OCI-LY7 (cell line): ENCODE measurements at regions not wholly inside any gene's neighbourhood (a gene's known extent, or its start where the extent isn't known, plus 50 kb on each side); places are given as distances from the start of the nearest gene placed in this dataset.
"Not testable (repeated sequence)": the region's sequence is repeated elsewhere in the genome, so short reads cannot be mapped to it uniquely, and the experiment has no call there.

Experiments
- CTCF ChIP-seq: fragments of 200-600 bp; sonication (generic); conservative IDR thresholded peaks from 2 replicates; pipeline ENCODE4 v1.5.1; 2014; ENCODE audit warnings: mild to moderate bottlenecking, antibody characterized with exemption, low read length, moderate library complexity, mixed read lengths
- EZH2phosphoT487 ChIP-seq: fragments of 200-600 bp; sonication (generic); IDR thresholded peaks from 2 replicates; pipeline ENCODE4 v1.6.1; 2018; ENCODE audit warnings: low read depth, borderline replicate concordance, mild to moderate bottlenecking, mixed run types, antibody characterized with exemption, low read length, moderate library complexity, mixed read lengths

- TF ChIP-seq CTCF, EZH2phosphoT487: not testable (repeated sequence)
Measured at GRCh38 chr13:42446597-42446996, 127.4 kb upstream of the TNFSF11 start.
